Activated CD8-positive, alpha-beta memory T cell treated with anti-CD3 and anti-CD28 coated beads for 1 hour (primary cell): ENCODE measurements at regions not wholly inside any gene's neighbourhood (a gene's known extent, or its start where the extent isn't known, plus 50 kb on each side); places are given as distances from the start of the nearest gene placed in this dataset.
"Not testable (repeated sequence)": the region's sequence is repeated elsewhere in the genome, so short reads cannot be mapped to it uniquely, and the experiment has no call there.

Source experiments
- DNase-seq, 2 donors: peaks; one replicate each; pipeline ENCODE4 v3.0.0-alpha.2; 2020; ENCODE audit warnings: low read depth in 1 of 2; ENCODE audit errors: extremely low read depth in 1 of 2

DNA sequence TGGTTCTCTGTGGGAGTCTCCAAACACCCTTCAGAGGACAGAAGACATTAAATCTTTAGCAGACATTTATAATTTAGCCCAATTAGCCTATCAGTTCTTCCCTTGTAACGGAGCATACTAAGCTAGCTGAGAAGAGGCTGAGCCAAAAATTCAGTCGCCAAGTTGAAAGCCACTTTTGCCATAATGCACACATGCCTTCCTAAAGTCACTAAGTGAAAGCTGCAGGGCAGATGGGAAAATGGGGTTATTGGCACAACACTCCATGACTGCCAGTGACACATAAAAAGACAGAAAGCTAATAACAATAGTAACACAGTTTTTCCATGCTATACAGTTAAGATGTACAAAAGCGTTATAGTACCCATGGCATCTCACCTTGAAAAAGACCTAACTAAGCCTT is 176.2 kb downstream of the DIRAS2 start:
- no peak for DNase-seq

DNA sequence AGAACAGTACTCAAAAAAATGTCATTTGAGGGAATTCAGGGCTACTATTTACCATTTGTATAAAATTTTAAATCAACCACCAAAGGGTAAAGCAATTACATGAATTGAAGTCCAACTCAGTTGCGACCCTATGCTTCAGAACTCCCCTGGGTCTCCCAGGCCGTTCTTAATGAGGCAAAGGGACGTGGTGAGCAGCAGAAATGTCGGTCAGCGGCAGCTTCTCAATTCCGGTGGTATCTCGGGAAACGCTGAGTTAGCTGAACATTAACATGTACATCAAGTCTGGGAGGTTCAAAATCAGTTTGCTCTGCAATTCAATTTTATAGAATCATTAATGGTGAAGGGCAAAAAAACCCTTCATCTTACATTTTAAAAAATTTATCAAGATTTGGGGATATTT is 173.2 kb downstream of the DIRAS2 start:
- DNase-seq, result no peak

DNA sequence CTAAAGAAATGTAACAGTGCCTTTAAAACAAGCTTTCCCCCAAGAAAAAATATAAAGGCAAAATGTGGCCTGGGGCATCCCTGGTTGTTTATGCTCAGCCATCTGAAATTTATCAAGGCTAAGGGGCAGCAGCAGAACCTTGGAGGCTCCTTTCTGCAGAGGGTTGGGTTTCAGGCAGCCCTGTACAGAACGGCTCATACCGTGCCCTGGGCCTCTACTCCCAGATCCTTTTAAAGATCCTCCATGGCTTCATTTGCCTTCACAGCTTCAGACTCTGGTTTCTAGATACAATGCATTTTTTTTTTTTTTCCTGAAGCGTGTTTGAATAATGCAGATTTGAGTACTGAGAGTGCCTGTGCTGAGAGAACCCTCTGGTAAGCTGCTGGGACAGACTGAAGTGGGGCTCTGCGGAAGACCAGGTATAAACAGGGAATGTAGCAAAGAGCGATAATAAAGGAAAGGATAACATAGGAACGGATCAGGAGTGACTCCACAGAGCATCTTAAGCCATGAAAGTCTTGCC is 172.7 kb downstream of the DIRAS2 start:
- no peak for DNase-seq

DNA sequence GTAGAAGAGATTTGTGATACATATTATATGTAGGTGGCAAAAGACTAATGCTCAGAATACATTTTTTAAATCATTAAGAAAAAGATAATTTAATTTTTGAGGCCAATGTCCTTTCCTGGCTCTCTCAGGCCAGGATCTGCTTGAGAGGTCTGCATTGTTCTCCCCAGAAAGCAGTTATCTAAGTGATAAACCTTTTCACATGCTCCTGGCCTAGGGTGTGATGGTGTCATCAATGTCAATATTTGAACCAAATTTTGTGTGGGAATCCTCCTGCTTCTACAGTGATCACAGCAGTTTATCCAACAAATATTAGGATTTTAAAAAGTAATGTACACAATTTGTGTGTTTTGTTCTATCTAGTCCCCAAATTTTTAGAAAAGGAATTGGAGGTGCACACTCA is 166.6 kb downstream of the DIRAS2 start:
- no peak for DNase-seq

DNA sequence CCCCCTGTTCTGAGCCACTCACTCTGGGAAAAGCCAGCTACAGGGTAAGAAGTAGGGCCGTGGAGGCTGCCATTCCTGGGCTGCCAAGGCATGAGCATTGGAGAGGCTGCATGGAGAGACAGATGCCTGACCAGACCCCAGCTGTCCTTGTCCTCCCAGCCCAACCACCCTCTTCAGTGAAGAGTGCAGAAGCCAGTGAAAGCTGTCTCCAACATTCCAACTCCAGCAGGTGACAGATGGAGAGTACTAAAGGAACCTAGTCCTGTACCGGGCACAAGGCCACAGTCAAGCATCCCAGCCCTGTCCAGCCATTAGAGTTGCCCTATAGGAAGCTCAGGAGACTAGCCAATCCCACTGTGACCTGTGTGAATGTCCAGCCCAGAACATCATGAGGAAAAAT is 165.1 kb downstream of the DIRAS2 start:
- no peak for DNase-seq

- DNase-seq, result no peak
Observed at GRCh38 chr9:90478821-90479220, 163.8 kb downstream of the DIRAS2 start.

- DNase-seq, result no peak
Observed at GRCh38 chr9:90485028-90485427, 157.6 kb downstream of the DIRAS2 start.

GRCh38 chr9:90489066-90489465 is 153.6 kb downstream of the DIRAS2 start:
- DNase-seq, result no peak

- no peak for DNase-seq
Observed at GRCh38 chr9:90499761-90500160, 142.9 kb downstream of the DIRAS2 start.

DNA sequence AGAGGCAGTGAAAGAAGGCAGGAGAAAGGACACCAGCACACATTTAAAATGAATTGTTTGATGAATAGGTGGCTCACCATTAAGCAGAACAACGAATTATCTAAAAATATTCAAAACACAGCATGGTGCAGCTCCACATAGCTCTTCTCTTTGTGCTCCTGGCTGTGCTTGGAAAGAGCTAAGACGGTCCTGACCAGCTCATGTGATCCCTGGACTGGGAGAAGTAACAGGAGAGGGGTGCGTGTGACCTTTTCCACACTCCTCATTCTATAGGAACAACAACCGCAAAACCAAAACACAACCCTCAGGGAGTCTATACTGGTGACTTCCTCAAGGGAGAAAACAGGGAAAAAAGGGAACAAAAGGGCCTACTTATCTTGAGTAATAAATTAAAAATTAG is 140.5 kb downstream of the DIRAS2 start:
- no peak for DNase-seq

GRCh38 chr9:90504486-90504885 is 138.1 kb downstream of the DIRAS2 start:
- no peak for DNase-seq

DNA sequence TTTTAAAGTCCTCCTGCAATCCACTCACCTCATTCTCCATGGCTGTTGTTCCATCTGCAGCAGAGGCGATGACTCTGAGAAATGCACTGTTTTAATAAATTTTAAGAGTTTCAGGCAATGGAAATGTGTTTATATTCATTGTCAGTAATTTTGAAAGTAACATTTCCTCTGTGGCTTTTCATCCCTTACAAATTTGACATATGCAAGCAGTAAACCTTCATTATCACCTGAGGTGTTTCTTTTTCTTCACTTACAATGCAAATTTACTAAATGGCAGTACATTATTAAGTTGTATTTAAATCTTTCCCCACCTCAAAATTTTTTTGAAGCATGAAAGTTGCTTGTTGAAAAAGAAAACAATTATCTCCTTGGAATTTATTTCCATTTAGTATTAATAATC is 136.9 kb downstream of the DIRAS2 start:
- no peak for DNase-seq

DNA sequence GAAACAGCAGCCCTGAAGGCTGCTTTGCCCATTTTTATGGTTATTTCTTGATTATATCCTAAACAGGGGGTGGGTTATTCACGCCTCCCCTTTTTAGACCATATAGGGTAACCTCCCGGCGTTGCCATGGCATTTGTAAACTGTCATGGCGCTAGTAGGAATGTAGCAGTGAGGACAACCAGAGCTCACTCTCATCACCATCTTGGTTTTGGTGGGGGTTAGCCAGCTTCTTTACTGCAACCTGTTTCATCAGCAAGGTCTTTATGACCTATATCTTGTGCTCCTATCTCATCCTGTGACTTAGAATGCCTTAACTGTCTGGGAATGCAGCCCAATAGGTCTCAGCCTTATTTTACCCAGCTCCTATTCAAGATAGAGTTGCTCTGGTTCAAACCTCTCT is 136.2 kb downstream of the DIRAS2 start:
- not testable (repeated sequence) for DNase-seq

DNA sequence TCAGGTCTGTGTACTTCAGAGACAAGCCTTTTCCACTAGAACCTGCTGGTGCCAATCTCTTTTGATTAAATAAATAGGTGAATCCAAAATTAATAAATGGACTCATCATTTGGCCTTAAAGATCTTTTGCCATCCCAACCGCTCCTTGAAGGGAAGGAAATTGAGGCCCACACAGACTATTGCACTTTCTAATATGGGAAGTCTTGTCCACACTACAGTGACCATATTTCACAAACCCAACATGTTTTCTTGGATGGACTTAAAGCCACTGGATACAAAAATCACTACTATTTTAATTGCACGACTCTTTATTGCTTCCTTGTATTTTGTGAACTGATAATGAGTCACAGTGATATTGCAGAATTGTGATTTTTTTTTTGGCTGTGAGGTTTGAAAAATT is 135.0 kb downstream of the DIRAS2 start:
- no peak for DNase-seq

- DNase-seq, result no peak
Observed at GRCh38 chr9:90508940-90509339, 133.7 kb downstream of the DIRAS2 start.

- no peak for DNase-seq
Observed at GRCh38 chr9:90511711-90512110, 130.9 kb downstream of the DIRAS2 start.

GRCh38 chr9:90514877-90515276 is 127.7 kb downstream of the DIRAS2 start:
- DNase-seq, result no peak

DNA sequence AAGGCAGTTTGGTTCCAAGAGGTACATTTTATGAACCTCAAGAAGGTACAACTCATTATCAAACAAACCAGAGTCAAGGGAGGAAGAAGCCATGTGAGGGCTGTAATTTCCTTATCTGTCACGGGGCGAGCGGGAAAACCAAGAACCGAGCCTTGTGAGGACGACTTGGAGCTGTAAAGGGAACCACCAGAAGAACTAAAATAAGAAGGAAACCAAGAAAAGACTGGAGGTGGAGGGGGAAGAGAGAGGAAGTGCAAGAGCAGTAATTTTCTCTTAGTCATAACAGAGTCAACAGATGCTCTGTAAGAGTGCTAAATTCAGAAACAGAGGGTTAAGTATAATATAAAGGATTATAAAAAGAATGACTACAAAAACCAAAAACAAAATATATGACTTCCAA is 127.1 kb downstream of the DIRAS2 start:
- DNase-seq, result no peak

DNA sequence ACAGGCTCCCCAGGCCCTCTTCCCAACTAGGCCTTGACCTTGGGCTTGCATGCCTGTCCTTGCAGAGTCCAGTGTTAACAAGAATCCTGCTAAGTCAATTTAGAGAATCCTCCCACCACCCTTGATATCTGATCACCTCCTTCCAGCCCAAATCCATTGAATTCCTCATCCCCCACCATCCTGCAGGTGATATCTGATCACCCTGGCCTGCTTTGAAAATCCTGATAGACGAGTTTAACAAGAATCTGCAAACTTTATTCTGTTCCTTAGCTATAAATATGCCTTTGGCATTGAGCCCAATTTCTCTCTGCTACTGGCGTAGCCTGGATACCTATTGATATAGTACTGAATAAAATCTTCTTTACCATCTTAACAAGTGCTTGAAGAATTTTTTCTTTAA is 125.5 kb downstream of the DIRAS2 start:
- DNase-seq, result no peak

DNA sequence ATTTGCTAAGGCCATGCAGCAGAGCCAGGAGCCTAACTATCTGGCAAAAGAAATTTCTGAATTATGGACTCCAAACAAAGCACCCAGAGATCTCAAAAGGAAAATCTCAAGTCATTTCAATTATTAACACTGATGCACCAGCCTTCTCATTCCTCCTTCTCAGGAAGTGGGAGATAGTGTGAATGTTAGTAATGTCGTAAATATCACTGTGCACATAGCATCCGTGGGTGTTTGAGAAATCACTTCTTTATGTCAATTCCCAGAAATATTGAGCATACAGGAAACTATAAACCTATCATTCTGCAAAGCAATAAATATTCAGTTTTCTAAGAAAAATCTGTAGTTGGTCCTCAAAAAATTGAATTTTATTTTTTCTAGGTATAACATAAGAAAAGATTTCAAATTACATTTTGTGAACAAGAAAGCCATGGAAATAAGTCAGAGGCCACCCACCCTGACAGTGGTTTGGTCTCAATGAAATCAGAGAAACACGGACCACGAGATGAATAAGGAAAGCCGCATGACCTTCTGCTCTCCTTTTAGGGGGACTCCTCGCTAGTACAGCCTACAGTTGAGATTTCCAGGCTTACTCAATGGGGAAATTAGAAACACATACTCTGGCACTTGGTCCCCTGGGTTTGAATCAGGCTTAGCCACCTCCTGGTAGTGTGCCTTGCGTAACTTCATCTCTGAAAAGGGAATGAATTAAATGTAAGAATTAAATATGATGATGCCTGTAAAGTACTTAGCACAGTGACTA is 120.6 kb downstream of the DIRAS2 start:
- no peak for DNase-seq

DNA sequence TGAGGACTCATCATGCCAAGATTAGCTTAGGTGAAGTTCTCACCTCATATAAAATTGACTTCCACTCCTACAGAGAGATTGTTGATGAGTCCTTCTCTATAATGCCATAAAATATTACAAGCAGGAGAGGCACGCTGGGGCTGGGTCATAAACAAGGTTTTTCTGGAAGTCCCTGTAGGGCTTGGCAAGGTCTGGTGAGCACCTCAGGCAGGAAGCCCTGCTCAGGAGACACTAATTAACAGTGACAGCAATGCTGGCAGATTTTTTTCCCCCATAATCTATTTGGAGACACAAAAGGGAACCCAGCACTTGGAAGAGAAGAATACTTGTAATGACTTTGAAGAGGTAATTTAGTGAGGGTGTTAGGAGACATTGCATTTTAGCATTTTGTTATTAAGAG is 118.7 kb downstream of the DIRAS2 start:
- DNase-seq, result no peak

GRCh38 chr9:90526386-90526785 is 116.2 kb downstream of the DIRAS2 start:
- DNase-seq, result no peak

DNA sequence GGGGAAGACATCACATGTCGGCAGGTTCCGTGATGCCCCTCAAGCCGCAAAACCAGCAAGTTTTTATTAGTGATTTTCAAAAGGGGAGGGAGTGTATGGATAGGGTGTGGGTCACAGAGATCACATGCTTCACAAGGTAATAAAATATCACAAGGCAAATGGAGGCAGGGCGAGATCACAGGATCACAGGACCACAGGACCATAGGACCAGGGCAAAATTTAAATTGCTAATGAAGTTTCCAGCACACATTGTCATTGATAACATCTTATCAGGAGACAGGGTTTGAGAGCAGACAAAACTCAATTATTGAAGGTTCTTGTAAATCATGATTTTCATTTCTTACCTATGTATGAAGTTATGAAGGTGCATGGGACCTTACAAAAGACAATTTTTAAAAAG is 106.5 kb downstream of the DIRAS2 start:
- not testable (repeated sequence) for DNase-seq
